G401 (cell line): ENCODE measurements at regions not wholly inside any gene's neighbourhood (a gene's known extent, or its start where the extent isn't known, plus 50 kb on each side); places are given as distances from the start of the nearest gene placed in this dataset.

ENCODE experiments used
- DNase-seq: peaks from one replicate; pipeline ENCODE4 v3.0.0-alpha.2; 2015; ENCODE audit warnings: low spot score
- in situ Hi-C: cut with HindIII; loops from 2 replicates; pipeline ENCODE4 v1.10.0; 2016; ENCODE audit warnings: low sequenced_read_pairs, mixed read lengths

DNA sequence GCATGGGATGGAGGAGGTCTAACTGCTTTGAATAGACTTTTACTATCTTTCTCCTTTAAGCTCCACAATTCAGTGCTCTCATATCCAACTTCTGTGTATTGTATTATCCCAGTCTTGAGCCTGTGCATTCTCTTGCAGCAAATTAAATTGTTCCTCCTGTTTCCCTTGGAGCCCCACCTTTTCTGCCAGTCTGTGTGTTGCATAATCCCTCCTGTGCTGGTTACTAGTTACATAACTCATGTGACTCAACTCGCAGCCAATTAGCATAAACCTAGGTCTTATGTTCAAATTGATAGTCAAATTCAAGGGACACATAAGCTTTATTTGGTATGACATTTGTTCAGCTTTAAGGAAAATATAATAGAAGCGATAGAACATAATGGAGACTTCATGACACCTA is 1863.5 kb downstream of the MRPL39 start:
- in situ Hi-C loops, result no loop called here
- DNase-seq, result no peak

DNA sequence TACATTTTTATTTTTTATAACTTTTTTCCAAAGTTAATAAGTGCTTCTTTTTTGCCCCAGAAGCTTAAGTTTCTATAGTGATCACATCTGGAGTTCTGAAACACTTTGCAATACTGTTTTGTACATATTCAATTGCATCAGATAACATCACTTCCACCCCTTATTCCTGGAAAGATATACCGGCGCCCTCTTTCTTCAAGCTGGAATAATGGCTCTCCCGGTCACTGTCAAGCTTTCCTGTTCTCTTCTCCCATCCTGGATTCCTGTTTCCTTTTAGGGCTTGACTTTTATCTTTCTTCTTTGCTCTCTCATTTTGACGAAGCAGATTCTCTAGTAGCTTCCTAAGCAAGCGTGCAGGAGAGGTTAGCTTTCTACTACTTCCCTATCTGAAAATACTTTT is 1866.8 kb downstream of the MRPL39 start:
- in situ Hi-C loops, result no loop called here
- DNase-seq, result no peak

DNA sequence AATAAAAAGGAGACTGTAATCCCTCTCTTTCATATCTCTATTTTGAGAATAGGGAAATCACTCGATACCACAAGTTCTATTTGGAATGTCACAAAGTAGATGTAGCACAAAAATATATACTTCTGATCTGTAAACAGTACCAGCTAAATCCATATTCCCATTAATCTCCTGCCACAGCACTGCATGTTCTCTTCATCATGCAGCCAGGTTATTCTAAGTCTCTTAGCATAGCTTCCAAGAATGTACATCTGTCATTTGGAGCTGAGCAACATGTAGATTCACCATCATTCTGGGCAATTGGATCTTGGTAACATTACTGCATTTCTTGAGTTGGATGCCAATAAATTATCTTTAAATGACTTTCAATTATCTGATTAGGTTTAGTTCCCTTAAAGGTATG is 1874.5 kb downstream of the MRPL39 start:
- in situ Hi-C loops, result no loop called here
- no peak for DNase-seq

DNA sequence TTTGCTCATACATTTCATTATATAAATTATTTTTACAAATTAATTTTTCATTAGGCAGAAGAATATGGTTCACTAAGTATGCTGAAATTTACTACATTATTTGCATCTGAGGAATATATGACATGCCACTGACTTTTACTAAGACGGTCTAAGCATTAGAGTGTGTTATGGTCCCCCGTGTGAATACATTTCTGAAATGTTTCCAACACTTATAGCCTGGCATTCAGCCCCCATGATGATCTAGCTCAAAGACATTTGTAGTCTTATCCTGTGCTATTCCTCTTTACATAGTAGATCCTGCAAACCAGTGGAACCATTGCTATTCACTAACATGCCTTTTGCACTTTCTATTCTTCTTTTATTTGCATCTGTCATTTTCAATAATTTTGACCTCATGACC is 1878.0 kb downstream of the MRPL39 start:
- in situ Hi-C loops, result no loop called here
- DNase-seq, result no peak

DNA sequence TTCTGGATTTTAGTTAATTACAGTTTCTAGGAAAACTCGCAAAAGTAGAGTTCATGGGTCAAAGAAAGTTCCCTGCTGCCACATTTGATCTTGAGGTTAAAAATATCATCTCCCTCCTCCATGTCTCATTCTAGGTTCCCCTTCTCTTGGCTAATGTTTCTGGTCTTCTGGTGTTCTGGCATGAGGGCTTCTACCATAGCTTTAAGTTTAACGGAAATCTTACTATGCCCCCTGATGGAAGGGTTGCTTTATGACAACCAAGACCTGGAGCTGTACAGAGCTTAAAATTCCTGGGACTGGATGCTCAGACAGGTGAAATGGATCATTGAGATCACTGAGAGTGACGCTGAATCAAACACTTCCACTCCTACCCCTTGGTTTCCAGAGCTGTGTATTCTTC is 1881.7 kb downstream of the MRPL39 start:
- in situ Hi-C loops, result no loop called here
- no peak for DNase-seq

DNA sequence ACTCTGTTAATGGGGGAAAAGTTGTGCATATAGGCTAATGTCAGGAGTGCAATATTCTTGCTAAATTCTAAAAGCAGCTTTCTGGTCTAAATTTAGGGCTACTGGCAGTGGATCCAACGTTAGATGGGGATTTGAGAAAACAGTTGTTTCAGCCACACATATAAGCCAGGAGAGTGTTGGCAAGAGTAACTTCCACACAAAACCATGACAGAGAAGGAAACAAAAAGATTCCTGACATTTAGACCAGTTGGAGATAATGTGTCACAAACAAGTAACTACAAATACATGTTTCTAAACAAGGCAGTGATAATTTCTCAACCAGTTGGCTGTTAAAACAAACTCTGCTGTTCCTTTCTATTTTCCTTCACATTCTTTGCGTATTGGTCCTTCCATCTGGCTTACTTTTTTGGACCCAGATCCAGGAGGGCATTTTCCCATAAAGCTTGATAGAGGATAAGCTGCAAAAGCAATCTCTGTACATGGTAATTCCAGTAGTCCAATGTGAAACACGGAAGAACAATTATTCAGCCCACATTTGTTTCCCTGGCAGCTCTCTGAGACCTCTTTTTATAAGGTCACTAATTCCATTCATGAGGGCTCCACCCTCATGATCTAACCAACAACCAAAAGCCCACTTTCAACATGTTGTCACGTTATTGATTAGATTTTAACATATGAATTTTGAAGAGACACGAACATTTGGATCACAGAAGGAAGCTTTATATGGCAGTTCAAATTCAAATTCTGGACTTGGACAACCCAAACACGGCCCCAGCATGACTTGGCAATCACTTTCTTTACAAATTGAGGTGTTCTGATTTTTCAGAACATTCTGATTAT is 1888.6 kb downstream of the MRPL39 start:
- no peak for DNase-seq
- in situ Hi-C loops, result no loop called here

DNA sequence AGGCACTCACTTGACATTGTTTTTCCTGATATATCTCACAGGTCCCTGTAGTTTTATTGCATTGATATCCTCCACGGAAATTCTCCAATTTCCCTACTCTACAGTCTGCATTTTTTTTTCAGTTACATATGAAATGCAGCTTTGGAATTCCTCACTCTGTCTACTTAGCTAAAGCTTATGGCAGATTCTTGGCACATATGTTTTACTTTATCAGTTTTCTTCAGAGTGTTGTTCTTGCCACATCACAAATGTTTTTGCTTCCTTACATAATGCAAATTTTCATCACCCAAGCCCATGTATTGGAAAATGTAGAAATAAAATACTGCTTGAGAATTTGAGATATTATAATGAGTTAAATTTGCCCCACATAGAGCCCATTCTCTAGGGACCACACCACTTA is 1895.1 kb downstream of the MRPL39 start:
- DNase-seq, result no peak
- in situ Hi-C loops, result no loop called here

DNA sequence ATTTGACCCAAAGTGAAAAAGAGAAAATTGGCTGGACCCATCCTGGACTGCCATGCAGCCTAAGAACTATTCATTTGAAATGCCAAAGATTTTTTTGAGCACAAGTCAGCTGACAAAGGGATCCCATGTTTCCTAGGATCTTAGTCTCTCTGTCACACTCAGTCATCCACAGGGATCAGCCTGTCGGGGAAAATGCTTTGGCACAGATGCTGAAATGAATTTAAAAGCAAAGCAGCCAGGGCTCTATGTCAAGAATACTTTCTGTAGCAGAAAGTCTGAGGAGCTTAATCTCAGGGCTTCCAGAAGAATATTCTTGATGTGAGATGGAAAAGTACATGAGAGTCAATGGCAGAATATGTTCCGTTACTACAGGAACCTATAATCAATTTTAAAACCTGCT is 1900.8 kb downstream of the MRPL39 start:
- no peak for DNase-seq
- in situ Hi-C loops, result no loop called here

DNA sequence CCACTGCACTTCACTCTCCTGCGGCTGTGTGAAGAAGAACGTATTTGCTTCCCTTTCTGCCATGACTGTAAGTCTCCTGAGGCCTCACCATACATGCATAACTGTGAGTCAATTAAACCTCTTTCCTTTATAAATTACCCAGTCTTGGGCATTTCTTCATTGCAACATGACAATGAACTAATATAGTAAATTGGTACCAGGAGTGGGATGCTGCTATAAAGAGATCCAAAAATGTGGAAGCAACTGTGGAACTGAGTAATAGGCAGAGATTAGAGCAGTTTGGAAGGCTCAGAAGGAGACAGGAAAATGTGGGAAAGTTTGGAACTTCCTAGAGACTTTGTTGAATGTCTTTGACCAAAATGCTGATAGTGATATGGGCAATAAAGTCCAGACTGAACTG is 1907.9 kb downstream of the MRPL39 start:
- DNase-seq, result no peak
- in situ Hi-C loops, result no loop called here

DNA sequence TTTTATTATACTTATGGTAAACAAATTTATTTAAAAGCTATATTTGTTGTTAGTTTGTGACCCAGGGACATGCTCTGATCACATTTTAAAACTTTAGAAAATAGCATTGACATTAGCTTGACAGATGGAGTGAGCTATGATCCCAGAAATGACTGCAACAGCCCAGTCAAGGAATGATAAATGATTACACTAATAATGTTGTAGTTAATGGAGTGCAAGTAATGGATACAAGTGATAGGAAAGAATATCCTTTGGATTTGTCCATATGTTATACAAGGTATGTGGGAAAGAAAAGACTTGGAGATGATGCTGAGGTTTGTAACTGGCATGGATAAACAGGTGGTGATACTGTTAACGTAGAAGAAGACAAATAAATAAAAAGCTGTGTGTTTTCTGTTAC is 1908.7 kb downstream of the MRPL39 start:
- DNase-seq, result no peak
- in situ Hi-C loops, result no loop called here

DNA sequence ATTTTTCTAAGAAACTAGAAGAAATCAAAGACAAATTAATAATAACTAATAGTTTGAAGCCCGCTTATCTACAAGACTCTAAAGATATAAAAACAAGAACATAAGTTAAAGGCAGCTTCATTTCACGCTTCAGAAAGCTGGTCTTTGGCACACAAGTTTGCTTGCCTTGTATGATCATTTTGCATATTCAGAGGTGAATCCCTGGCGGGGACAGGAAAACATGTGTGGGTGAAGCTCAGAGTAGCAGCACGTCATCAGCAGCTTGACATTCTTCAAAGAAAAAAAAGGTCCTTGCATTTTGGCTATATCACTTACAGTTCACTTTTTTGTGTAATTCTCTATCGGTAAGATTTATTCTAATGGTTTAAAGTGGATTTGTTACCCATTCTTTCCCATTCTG is 1911.8 kb downstream of the MRPL39 start:
- in situ Hi-C loops, result no loop called here

DNA sequence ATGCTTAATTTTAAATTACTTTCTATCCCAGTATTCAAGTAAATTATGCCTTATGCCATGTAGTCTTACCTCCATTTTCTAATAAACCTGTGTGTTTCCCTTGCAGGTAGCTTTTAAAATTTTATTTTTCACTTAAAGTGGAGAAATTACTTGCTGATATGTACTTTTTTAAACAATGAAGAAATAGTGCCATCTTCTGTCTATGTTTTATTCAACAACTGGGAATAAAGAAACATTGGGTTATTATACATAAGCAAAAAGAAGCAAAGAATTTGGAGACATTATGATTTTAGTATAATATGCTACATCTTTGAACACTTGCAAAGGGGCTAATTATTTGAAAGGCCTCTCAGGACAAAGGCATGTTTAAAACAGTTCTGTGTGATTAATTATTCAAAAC is 1912.9 kb downstream of the MRPL39 start:
- in situ Hi-C loops, result no loop called here
- DNase-seq, result no peak

More for the DNA sequence above, 1911.8 kb downstream of the MRPL39 start:
- DNase-seq, result no peak

DNA sequence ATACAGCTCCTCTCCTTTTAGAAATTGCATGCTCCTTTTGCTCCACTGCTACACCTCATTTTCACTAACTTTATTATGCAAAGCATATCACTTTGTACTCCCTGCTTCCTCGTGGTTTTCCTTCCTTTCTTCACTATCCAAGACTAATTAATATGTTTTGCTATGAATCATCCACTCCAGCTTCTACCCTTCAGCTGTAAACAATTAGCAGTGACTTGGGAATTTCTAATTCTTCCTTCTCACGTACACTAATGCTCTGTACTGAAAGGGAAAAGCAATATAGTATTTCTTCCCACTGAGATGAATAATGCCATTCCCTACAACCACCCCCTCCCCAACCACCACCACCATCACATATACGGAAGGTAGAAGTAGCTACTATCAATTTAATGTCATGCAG is 1917.0 kb downstream of the MRPL39 start:
- no peak for DNase-seq
- in situ Hi-C loops, result no loop called here

DNA sequence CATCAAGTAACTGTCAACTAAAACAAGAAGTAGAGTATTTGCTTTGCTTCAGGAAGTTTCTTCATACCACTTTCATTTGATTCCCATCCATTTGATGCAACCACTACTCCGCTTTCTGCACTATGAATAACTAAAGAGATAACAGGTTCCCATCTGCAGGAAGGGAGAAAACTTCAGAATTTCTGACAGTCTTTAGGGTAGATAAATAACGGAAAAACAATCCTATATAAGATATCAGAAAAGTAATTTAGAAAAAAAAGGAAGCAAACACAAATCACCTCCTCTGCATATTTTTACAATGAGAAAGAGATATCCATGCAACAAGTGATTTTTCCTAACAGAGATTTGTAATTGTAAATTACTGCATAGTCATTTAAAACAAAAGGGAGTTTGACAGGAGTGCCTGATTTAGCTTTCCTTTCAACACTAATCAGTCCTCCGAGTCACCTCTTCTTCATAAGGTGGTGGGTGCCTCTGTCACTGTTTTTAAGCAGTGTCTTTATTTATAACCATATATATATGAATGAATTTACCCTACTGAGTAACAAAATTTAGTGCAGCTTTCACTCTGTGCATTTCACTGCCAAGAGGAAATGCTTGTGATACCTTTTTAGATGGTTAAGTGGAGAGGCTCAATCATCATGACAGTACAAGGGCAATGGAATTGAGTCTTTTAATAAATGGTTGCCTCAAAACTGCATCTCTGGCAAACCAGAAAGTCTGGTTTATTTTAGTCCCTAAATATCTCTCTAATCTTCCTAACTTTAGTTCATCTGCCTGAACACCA is 1920.4 kb downstream of the MRPL39 start:
- in situ Hi-C loops, result no loop called here
- no peak for DNase-seq

DNA sequence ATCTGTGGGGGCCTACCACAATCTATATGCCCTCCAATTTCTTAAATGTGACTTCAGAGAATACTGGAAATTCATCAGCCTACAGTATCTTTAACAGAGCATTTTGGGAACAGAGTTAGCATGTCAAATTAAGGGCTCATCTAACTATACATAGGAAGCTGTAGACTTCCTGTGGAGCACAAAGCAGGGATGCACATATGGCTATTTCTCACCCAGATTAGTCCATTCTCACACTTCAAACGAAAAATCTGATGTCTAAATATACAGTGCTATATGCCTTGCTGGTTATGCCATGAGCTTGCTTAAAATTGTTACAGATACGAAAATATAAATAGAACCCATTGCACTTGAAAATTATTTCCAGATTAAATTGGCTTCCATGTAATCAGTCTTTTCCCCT is 1922.8 kb downstream of the MRPL39 start:
- in situ Hi-C loops, result no loop called here

DNA sequence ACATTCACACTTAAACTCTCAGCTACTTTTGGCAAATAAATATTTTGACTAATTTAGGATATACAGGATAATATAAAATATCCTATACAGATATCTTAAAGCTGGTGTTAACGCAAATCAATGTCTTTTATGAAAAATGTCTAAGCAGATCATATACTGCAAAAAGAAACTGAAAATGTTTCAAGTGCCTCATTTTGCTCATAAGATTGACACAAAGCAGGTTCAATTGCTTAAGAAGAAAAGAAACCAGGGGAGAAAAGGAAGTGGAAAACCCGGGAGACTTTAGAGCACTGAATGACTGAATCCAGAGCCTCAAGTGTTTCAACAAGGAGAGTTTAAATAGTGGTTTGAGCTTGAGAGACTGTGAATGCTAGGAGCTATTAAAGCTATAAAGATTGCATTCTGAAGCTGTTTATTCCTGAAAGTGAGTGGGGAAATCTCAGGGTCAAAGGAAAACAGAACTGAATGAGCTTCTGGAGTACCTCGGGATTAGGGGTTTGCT is 1943.0 kb downstream of the MRPL39 start:
- DNase-seq, result no peak
- in situ Hi-C loops, result no loop called here

More for the DNA sequence above, 1922.8 kb downstream of the MRPL39 start:
- no peak for DNase-seq

DNA sequence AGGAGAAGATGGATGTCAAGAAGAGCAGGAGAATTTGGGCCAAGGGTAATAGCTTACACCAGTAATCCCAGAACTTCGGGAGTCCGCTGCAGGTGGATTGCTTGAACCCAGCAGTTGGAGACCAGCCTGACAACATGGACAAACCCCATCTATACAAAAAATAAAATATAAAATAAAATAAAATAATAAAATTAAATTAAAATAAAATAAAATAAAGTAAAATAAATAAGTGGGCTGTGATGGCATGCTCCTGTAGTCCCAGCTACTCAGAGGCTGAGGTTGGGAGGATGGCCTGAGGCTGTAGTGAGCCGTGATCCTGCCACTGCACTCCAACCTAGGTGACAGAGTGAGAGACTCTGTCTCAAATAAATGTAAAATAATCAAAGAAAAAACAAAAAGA is 1946.7 kb downstream of the MRPL39 start:
- in situ Hi-C loops, result no loop called here
- no peak for DNase-seq

DNA sequence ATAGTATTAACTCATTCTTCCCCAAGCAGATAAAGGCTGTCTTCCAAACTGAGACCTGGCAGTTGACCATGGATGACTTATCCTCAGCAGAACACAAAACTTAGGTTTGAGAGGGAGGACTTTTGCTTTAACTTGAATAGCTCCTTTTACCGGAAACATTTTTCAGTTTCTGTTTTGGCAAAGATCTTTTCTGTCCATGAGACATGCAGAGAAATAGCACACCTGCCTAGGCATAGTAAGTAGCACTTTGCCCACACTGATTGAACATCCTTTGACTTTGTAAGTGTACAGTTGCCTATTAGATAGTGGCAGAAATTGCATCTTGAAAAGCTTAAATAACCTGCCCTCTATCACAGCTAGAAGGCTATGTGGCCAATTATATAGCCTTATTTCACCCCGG is 1962.5 kb downstream of the MRPL39 start:
- in situ Hi-C loops, result no loop called here

DNA sequence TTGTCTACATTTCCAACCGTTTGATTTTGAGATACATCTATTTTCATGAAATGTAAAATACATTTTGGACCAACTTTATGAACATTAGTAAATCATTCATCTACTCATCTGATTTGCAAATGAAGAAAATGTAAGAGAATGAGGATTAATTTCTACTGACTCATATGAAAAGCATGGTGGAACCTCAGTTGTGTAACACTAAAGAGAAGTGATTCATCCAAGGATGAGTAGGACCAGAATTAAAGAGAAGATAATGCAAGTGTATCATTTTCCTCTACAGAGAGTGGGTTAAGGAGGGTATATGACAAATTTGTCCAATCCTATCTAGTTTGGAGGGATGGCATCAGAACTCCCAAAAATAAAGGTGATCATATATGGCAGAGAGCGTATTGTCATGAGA is 1967.6 kb downstream of the MRPL39 start:
- in situ Hi-C loops, result no loop called here
- DNase-seq, result no peak

More for the DNA sequence above, 1962.5 kb downstream of the MRPL39 start:
- no peak for DNase-seq

DNA sequence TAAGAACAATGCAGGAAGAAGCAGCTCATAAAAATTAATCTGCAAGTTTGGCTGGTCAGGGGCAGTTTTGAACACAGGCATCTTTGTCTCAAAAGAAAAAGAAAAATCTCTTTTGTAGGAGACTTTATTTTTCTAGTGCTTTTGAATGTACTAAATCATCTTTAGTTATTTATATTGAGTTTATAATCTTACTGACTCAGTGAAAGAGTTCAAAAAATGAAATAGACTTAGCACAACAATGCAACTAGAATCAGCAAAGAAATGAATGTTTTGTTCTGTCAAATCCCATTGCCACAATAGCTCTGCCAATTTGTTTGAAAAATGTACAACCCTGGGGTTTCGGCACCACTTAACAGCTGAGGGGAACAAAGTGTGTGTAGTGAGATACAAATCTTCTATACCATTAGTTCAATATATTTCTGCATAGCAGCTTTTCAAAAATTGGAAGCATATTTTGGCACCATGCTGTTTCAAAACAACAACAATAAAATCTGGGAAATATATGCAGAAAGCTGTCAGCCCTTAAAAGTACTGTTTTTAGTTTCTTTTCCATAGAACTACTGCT is 1969.1 kb downstream of the MRPL39 start:
- DNase-seq, result no peak
- in situ Hi-C loops, result no loop called here
